Upper lobe of left lung (tissue), 6 donors: ENCODE measurements at regions not wholly inside any gene's neighbourhood (a gene's known extent, or its start where the extent isn't known, plus 50 kb on each side); places are given as distances from the start of the nearest gene placed in this dataset.

Experiments used
- ATAC-seq, 2 donors: fragments of 200-7000 bp; cut with Tn5 transposase; one replicate each; pipeline ENCODE4 v1.9.1; 2022; ENCODE audit warnings: mild to moderate bottlenecking in 2 of 2, moderate library complexity in 2 of 2; ENCODE audit not compliant: low FRiP score in 2 of 2
- DNase-seq, 2 donors: peaks; one replicate each; pipeline ENCODE4 v3.0.0-alpha.2; 2019 to 2020
- H3K27ac ChIP-seq, 4 donors: fragments of 200-600 bp; sonication (generic); one replicate each; pipeline ENCODE4 v1.5.1; 2016 to 2019
- H3K27me3 ChIP-seq, 4 donors: fragments of 200-600 bp; sonication (generic); one replicate each; pipeline ENCODE4 v1.5.1; 2017 to 2019
- H3K36me3 ChIP-seq, 4 donors: fragments of 200-600 bp; sonication (generic); one replicate each; pipeline ENCODE4 v1.5.1; 2016 to 2019
- H3K4me1 ChIP-seq, 4 donors: fragments of 200-600 bp; sonication (generic); one replicate each; pipeline ENCODE4 v1.5.1; 2018 to 2019
- H3K4me3 ChIP-seq, 4 donors: fragments of 200-600 bp; sonication (generic); one replicate each; pipeline ENCODE4 v1.5.1; 2017 to 2019; ENCODE audit warnings: mild to moderate bottlenecking in 2 of 4, moderate library complexity in 1 of 4
- H3K9me3 ChIP-seq, 4 donors: fragments of 200-600 bp; sonication (generic); one replicate each; pipeline ENCODE4 v1.5.1; 2018 to 2019
- CTCF ChIP-seq, 6 experiments: fragments of 450-650 bp in 4 of 6; fragments of 200-600 bp in 2 of 6; sonication (generic) in 2 of 6; IDR thresholded peaks; one replicate each; pipeline ENCODE4 v1.5.1; 2016 to 2019; ENCODE audit warnings: antibody characterized with exemption in 6 of 6
- EP300 ChIP-seq, 4 donors: sonication (generic); formaldehyde crosslinking; IDR thresholded peaks; one replicate each; pipeline ENCODE4 v1.5.1; 2017; ENCODE audit warnings: antibody characterized with exemption in 4 of 4, control low read depth in 2 of 4
- POLR2A ChIP-seq, 4 donors: fragments of 450-650 bp; IDR thresholded peaks; one replicate each; pipeline ENCODE4 v1.5.1; 2016 to 2017; ENCODE audit warnings: antibody characterized with exemption in 4 of 4, mild to moderate bottlenecking in 2 of 4
- POLR2AphosphoS5 ChIP-seq, 2 donors: sonication (generic); formaldehyde crosslinking; IDR thresholded peaks; one replicate each; pipeline ENCODE4 v1.5.1; 2017; ENCODE audit warnings: antibody characterized with exemption in 2 of 2
- WGBS, 2 donors: methylation state at CpG; one replicate each; pipeline ENCODE4 v1.1.5; 2017 to 2018; 5-methylcytosine and 5-hydroxymethylcytosine counted together
- donor health status: DM: no; HTN: no; CAD: no; lungs with moderate emphysema.
- donor health status: DM: no; HTN: yes; CAD: no; lungs with severe emphysema.

- no peaks in the 10 kb centered on the region for H3K9me3 ChIP-seq
- 94 to 96% methylated on average over 1 of the region's 1 CpG for WGBS, 2 donors
- H3K27ac ChIP-seq, result no peak overlapping the region
- no peaks in the 10 kb centered on the region for H3K27me3 ChIP-seq
- no peak overlapping the region for H3K4me3 ChIP-seq
- no peaks in the 10 kb centered on the region for H3K4me1 ChIP-seq
- TF ChIP-seq POLR2A (IDR thresholded peaks at IDR 0.05) (no peak), EP300 (IDR thresholded peaks at IDR 0.05) (no peak)
- ATAC-seq (no peak), DNase-seq (no peak)
- H3K36me3 ChIP-seq, result no peaks in the 10 kb centered on the region
Measured at GRCh38 chr14:28952161-28952560, 185.6 kb downstream of the FOXG1 start.

GRCh38 chr14:28952666-28953065, 186.1 kb downstream of the FOXG1 start:
- no peaks in the 10 kb centered on the region for H3K36me3 ChIP-seq
- H3K27ac ChIP-seq, result no peak overlapping the region
- no peak for DNase-seq

GRCh38 chr14:28953973-28954372, 187.4 kb downstream of the FOXG1 start:
- Histone ChIP-seq H3K36me3 (no peaks in the 10 kb centered on the region), H3K4me1 (no peaks in the 10 kb centered on the region), H3K27me3 (no peaks in the 10 kb centered on the region), H3K4me3 (no peak overlapping the region), H3K27ac (no peak overlapping the region), H3K9me3 (no peaks in the 10 kb centered on the region)
- TF ChIP-seq POLR2AphosphoS5 (IDR thresholded peaks at IDR 0.05) (no peak), POLR2A (IDR thresholded peaks at IDR 0.05) (no peak), EP300 (IDR thresholded peaks at IDR 0.05) (no peak), CTCF (IDR thresholded peaks at IDR 0.05) (no peak)
- DNase-seq, result no peak
- ATAC-seq, result no peak
- 85 to 98% methylated on average over 2 of the region's 2 CpGs for WGBS, 2 donors

More at GRCh38 chr14:28952666-28953065, 186.1 kb downstream of the FOXG1 start:
- TF ChIP-seq POLR2AphosphoS5 (IDR thresholded peaks at IDR 0.05) (no peak), EP300 (IDR thresholded peaks at IDR 0.05) (no peak), POLR2A (IDR thresholded peaks at IDR 0.05) (no peak), CTCF (IDR thresholded peaks at IDR 0.05) (no peak)
- no peaks in the 10 kb centered on the region for H3K4me1 ChIP-seq
- H3K27me3 ChIP-seq, result no peaks in the 10 kb centered on the region
- H3K4me3 ChIP-seq, result no peak overlapping the region
- ATAC-seq, result no peak
- H3K9me3 ChIP-seq, result no peaks in the 10 kb centered on the region

- H3K4me3 ChIP-seq, result no peak overlapping the region
- no peak for TF ChIP-seq POLR2AphosphoS5 (IDR thresholded peaks at IDR 0.05)
- TF ChIP-seq CTCF (IDR thresholded peaks at IDR 0.05), result no peak
- TF ChIP-seq EP300 (IDR thresholded peaks at IDR 0.05), result no peak
- TF ChIP-seq POLR2A (IDR thresholded peaks at IDR 0.05), result no peak
- no peak overlapping the region for H3K27ac ChIP-seq
- ATAC-seq (no peak), DNase-seq (no peak)
- WGBS, 2 donors, result 82 to 86% methylated on average over 2 of the region's 2 CpGs
- H3K9me3 ChIP-seq, result no peaks in the 10 kb centered on the region
- no peaks in the 10 kb centered on the region for H3K4me1 ChIP-seq
- no peaks in the 10 kb centered on the region for H3K36me3 ChIP-seq
- no peaks in the 10 kb centered on the region for H3K27me3 ChIP-seq
Measured at GRCh38 chr14:28966416-28967233, 200.0 kb downstream of the FOXG1 start.

GRCh38 chr14:28975084-28975483, 208.5 kb downstream of the FOXG1 start:
- TF ChIP-seq CTCF (IDR thresholded peaks at IDR 0.05) (no peak), POLR2A (IDR thresholded peaks at IDR 0.05) (no peak), EP300 (IDR thresholded peaks at IDR 0.05) (no peak), POLR2AphosphoS5 (IDR thresholded peaks at IDR 0.05) (no peak)
- Histone ChIP-seq H3K9me3 (no peaks in the 10 kb centered on the region), H3K4me1 (no peaks in the 10 kb centered on the region), H3K27me3 (no peaks in the 10 kb centered on the region), H3K27ac (no peak overlapping the region), H3K36me3 (no peaks in the 10 kb centered on the region), H3K4me3 (no peak overlapping the region)
- 24 to 41% methylated on average over 1 of the region's 1 CpG for whole genome bisulfite sequencing, 2 donors
- ATAC-seq (no peak), DNase-seq (no peak)
